ENCODE measurements at regions not wholly inside any gene's neighbourhood (a gene's known extent, or its start where the extent isn't known, plus 50 kb on each side); places are given as distances from the start of the nearest gene placed in this dataset.
A peak's percentile ranks its signal among the peaks of the same experiment; 100 is the strongest.

GRCh38 chr6:40753675-40754448 is 166.7 kb upstream of the LRFN2 start:
- H3K9me3 Mint-ChIP-seq, result no peaks in the 10 kb centered on the region
- H3K27ac Mint-ChIP-seq, result peak overlapping the region in 1 of 3 experiments; percentile 21
- H3K36me3 Mint-ChIP-seq (ENCODE audit: low read depth), result no peaks in the 10 kb centered on the region
- H3K27me3 Mint-ChIP-seq (ENCODE audit: low read depth), result peaks cover 34% of the 10 kb centered on the region
- H3K4me3 Mint-ChIP-seq, result no peak overlapping the region
- no peak for TF ChIP-seq CTCF (IDR thresholded peaks at IDR 0.05; ENCODE audit: unreplicated experiment in 3 of 3)
- H3K4me1 Mint-ChIP-seq, result peaks cover 13% of the 10 kb centered on the region

GRCh38 chr6:40753048-40753447 is 165.9 kb upstream of the LRFN2 start:
- Mint-ChIP-seq H3K27me3 (ENCODE audit: low read depth) (peaks cover 39% of the 10 kb centered on the region), H3K36me3 (ENCODE audit: low read depth) (no peaks in the 10 kb centered on the region), H3K27ac (no peak overlapping the region), H3K4me1 (peaks cover 13% of the 10 kb centered on the region), H3K4me3 (no peak overlapping the region), H3K9me3 (no peaks in the 10 kb centered on the region)
- TF ChIP-seq CTCF (IDR thresholded peaks at IDR 0.05; ENCODE audit: unreplicated experiment in 3 of 3), result no peak

- no peak for TF ChIP-seq CTCF (IDR thresholded peaks at IDR 0.05; ENCODE audit: unreplicated experiment in 3 of 3)
- Mint-ChIP-seq H3K27ac (no peak overlapping the region), H3K9me3 (no peaks in the 10 kb centered on the region), H3K36me3 (ENCODE audit: low read depth) (no peaks in the 10 kb centered on the region), H3K27me3 (ENCODE audit: low read depth) (peaks cover 20% of the 10 kb centered on the region), H3K4me1 (no peaks in the 10 kb centered on the region), H3K4me3 (no peak overlapping the region)
Observed at GRCh38 chr6:40744835-40745234, 157.7 kb upstream of the LRFN2 start.

- peaks cover 20% of the 10 kb centered on the region for H3K27me3 Mint-ChIP-seq (ENCODE audit: low read depth)
- H3K4me3 Mint-ChIP-seq, result no peak overlapping the region
- H3K36me3 Mint-ChIP-seq (ENCODE audit: low read depth), result no peaks in the 10 kb centered on the region
- no peaks in the 10 kb centered on the region for H3K4me1 Mint-ChIP-seq
- TF ChIP-seq CTCF (IDR thresholded peaks at IDR 0.05; ENCODE audit: unreplicated experiment in 3 of 3), result no peak
- H3K9me3 Mint-ChIP-seq, result no peaks in the 10 kb centered on the region
- no peak overlapping the region for H3K27ac Mint-ChIP-seq
Observed at GRCh38 chr6:40743690-40744446, 156.7 kb upstream of the LRFN2 start.

GRCh38 chr6:40743226-40743625 is 156.1 kb upstream of the LRFN2 start:
- Mint-ChIP-seq H3K27me3 (ENCODE audit: low read depth) (peaks cover 20% of the 10 kb centered on the region), H3K27ac (no peak overlapping the region), H3K9me3 (no peaks in the 10 kb centered on the region), H3K36me3 (ENCODE audit: low read depth) (no peaks in the 10 kb centered on the region), H3K4me1 (peaks cover 5% of the 10 kb centered on the region), H3K4me3 (no peak overlapping the region)
- no peak for TF ChIP-seq CTCF (IDR thresholded peaks at IDR 0.05; ENCODE audit: unreplicated experiment in 3 of 3)
